ENCODE measurements at regions not wholly inside any gene's neighbourhood (a gene's known extent, or its start where the extent isn't known, plus 50 kb on each side); places are given as distances from the start of the nearest gene placed in this dataset.

DNA sequence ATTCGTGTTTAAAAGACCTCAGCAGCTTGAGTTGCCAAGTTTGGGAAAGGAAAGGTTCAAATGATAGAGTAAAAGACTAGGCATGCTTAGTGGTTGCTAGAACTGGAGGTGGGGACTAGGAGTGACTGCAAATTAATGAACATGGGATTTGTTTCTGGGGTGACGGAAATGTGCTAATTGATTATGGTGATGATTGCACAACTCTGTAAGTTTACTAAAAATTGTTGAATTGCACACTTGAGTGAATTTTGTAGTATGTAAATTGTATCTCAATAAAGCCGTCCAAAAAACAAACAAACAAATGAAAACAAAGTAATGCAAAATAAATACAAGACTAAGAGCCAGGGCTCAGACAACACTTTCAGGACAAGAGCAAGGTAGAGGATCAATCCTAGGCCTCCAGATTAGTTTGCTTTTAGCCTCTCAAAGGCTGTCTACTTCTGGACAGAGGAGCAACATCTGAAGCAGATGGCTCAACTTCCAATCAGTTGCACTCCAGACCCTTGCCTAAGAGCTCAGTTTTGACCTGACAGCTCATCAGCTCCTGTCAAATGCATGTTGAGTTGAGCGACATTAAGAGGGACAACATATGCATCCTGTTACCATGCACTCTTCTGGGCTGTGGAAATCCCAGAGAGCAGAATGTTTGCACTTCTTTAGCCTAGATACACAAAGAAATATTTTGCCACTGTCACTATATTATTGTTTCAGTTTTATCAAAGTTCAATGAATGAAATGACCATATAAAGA, 111.2 kb upstream of the ASIC2 start:
- no peak for FAIRE-seq

GRCh38 chr17:33416131-33416530, 123.0 kb upstream of the ASIC2 start:
- no peak for FAIRE-seq

GRCh38 chr17:33421933-33422332, 128.8 kb upstream of the ASIC2 start:
- no peak for FAIRE-seq

- no peak for FAIRE-seq
Observed at GRCh38 chr17:33433581-33433980, 140.5 kb upstream of the ASIC2 start.

DNA sequence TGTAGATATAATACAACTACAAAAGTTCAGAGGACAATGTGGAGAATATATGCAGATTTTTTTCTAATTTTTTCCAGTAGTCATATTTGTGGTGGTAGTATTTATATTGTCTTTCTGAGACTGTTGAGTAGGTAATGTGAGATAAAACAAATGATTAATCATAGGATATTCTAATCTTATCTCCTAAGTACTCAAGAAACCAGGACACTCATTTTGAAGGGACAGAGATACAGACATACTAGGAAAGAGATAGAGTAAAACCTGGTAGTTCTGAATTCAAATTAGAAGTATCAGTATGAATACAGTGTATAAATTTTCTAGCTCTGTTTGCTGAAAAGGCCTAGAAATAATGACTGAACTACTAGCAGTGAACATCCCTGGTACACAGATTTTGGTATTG, 141.7 kb upstream of the ASIC2 start:
- no peak for FAIRE-seq

DNA sequence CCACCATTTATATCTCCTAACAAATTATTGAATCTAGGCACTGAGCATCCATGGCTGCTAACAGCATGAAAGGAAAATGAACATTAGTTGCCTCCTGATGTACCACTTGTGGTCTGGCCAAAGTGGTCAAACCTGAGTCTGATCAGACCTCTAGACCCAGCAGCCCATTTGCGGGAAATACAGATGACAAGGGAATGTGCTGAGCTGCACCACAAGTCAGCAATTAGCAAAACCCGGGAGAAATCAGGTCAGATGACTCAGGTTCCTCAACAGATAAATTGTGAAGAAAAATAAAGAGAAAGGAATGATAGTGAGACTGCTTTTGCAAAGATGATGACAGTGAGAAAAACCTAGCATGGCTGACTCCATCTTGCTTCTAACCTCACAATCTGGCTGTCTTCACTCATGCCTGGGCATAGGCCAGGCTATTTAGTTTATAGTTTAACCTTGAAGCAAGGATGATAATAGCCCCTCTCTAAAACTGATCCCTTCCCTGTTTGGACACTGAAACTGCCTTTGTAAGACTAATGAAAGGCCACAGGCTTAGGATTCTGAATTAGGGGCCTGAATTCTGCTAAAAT, 142.7 kb upstream of the ASIC2 start:
- FAIRE-seq: no peak

DNA sequence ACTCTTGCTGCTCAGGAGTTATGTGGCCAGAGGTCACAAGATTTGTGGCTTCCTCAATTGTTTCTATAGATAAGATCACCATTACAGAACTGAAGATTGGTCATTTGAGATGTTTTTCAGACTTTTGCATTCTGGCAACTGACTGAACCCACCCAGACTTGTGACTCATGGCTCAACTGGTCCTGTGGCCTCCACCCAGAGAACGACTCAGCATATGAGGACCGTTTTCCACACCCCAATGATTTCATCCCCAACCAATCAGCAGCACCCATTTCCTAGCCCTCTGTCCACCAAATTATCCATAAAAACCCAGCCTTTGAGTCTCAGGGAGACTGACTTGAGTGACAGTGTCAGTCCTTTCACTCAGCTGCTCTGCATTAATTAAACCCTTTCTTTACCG, 143.2 kb upstream of the ASIC2 start:
- no peak for FAIRE-seq

- no peak for FAIRE-seq
Observed at GRCh38 chr17:33438139-33438538, 145.0 kb upstream of the ASIC2 start.

GRCh38 chr17:33438578-33438977, 145.5 kb upstream of the ASIC2 start:
- FAIRE-seq: no peak

GRCh38 chr17:33442320-33442719, 149.2 kb upstream of the ASIC2 start:
- FAIRE-seq: no peak

- FAIRE-seq: no peak
Observed at GRCh38 chr17:33444731-33445130, 151.6 kb upstream of the ASIC2 start.

- no peak for FAIRE-seq
Observed at GRCh38 chr17:33447090-33447489, 154.0 kb upstream of the ASIC2 start.

GRCh38 chr17:33451221-33451620, 158.1 kb upstream of the ASIC2 start:
- no peak for FAIRE-seq

DNA sequence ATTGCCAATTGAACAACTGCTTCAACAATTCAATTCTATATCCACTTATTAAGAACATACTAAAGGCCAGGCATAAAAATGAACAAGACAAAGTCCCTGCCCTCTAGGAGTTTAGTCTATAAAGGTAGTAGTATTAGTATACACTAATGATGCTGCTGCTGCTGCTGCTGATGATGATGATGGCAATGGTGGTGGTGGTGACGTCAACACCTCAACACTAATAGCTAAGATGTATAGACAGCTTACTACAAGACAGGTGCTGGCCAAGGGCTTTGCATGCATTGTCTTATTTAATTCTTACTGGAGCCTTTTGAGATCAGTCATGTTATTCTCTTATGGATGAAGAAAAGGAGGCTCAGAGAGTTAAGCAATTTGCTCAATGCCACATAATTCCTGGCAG, 164.4 kb upstream of the ASIC2 start:
- FAIRE-seq: no peak

DNA sequence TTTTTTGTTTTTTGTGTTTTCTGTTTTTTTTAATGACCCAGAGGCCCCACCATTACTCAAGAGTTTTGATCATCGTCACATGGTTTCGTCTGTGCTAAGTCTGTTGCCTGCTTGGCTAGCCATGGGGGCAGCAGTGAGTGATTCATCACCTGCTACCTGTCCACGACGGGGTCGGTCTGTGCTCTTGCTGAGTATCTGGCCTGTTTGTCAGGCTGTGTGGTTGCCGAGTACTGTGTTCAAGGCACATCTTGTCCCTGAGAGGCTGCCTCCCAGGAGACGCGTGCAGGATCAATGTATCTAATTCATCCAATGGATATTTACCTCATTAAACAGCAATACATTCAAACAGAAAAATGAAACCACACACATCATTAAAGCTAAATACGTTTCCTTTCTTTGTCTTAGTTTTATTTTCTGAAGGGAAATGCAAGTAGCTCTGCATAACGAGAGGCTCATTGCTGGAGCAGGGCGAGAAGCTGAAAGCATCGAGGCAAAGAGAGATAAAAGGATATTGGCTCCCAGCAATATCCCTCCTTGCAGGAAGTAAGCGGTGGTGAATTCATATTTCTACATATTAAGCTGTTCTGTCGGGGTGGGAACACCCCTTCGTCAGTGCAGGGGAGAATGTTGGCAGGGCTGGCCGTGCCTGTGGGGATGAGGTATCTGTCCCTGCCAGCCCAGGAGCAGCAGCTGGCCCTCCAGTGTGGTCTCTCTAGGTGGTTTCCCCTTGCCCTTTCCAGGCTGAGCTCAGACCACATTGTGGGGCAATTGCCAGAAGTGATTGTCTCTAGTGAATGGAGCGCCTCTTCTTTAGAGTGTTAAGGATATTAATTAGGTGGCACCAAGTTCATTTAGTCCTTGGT, 166.2 kb upstream of the ASIC2 start:
- no peak for FAIRE-seq

DNA sequence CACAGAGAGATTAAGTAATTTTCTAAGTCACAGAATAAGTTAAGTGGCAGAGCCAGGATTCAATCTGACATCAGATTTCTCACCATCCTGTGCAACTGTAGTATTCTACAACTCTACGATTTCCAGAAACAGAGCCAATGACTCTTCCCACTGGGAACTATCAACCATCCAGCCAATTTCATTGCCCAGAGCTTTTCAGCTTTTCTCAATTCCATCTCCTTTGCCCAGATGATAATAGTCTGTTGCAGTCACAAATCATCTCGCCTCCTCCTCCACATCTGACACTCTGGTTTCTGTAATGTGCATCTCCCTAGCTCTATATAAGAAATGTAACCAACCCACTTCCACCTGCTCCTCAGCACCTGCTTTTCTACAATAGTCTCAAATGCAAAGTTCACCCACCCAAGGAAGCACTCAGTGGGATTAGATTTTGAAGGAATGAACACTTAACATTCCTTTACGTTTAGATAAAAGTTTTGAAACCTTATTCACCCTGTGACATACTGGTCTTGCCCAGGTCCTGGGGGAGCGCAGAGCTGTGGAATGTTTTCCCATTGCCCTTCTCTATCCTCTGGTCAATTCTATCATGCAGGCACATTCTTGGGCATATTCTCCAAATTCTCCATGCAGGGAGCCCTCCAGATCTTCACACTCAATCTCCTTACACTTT, 167.8 kb upstream of the ASIC2 start:
- no peak for FAIRE-seq

- FAIRE-seq: no peak
Observed at GRCh38 chr17:33463887-33464286, 170.8 kb upstream of the ASIC2 start.

GRCh38 chr17:33464669-33465280, 171.7 kb upstream of the ASIC2 start:
- FAIRE-seq: no peak

DNA sequence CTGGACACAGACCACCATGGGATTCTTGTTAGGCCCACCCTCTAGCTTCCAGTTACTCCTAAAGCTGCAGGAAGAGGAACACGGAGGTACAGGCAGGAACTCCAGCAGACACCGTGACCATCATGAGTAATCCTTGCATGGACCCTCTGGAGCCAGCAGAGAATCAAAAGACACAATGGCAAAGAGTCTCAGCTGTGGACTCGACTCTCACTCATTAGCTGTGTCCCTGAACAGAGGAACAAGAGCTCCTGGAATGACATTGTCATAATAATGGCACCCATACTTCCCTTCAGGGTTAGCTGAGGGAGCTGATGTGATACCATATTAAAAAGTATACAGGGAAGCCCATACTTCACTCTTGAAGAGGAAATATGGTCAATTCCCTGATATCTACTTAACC, 176.3 kb upstream of the ASIC2 start:
- FAIRE-seq: no peak

GRCh38 chr17:33469911-33470310, 176.8 kb upstream of the ASIC2 start:
- no peak for FAIRE-seq

DNA sequence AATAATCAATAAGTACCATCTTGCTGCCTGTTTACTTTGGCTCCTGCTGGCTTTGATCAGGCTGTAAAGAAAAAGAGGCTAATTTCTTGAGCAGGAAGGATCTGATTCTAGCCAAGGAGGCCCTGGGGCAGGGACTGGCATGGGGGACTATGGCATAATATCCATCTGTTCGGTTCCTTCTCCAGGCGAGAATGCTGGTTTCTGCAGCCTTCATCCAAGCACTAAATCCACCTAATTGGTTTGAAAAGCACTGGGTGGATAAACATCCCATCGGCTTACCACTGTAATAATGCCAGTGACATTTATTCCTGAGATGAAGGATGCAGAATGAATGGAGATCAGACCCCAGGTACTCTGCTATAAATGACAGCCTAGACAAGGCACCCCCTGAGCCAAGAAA, 180.0 kb upstream of the ASIC2 start:
- FAIRE-seq: no peak

DNA sequence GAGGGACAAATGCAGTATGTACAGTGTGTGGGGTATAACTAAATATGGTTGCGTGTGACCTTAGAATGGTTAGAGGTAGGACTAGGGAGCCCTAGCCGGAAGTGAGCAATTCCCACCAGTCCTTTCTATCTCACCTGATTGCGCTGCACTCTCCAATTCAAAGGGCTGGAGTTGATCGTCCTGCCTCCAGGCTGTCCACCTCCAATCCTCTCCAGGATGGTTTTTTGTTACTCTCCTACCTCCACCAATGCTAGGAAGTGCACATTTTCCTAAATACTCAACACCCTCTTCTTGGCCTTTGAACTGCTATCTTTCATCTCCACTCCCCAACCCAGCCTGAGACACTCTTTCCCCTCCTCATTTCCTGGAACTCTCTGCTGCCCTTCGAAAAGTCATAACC, 181.7 kb upstream of the ASIC2 start:
- FAIRE-seq: no peak

DNA sequence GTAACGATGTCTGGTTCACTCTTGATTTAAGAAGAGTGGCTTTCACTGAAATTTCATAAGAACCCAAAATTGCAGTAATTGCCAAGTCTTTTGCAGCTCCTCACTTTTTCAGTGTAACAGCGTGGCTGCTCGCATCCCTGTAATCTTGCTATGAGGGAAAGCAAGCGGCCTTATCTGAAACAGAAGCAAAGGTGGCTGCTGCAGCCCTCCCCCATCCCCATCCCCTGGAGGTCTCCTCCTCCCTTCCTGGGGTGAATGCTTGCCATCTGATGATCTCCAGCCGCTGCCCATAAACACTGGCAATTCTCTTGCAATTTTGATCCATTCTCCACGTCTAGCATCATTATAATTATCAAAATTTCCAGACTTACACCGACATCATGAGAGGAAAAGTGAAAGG, 182.5 kb upstream of the ASIC2 start:
- FAIRE-seq: no peak

Data from G401.6 (cell line).